Trophoblast cell (in vitro differentiated cells and primary cell): ENCODE measurements at regions not wholly inside any gene's neighbourhood (a gene's known extent, or its start where the extent isn't known, plus 50 kb on each side); places are given as distances from the start of the nearest gene placed in this dataset.

ENCODE experiments used
- DNase-seq, 2 donors: peaks; one replicate each; pipeline ENCODE4 v3.0.0-alpha.2; 2016
- H2AFZ ChIP-seq: 2 replicates; pipeline ENCODE4 v1.6.1; 2013; ENCODE audit warnings: low read length, moderate library complexity, mild to moderate bottlenecking; ENCODE audit not compliant: insufficient read depth, poor library complexity
- H2AK5ac ChIP-seq: 2 replicates; pipeline ENCODE4 v1.6.1; 2013; ENCODE audit warnings: mild to moderate bottlenecking, low read length
- H2BK120ac ChIP-seq: 2 replicates; pipeline ENCODE4 v1.6.1; 2013; ENCODE audit warnings: low read length, mild to moderate bottlenecking, moderate library complexity; ENCODE audit not compliant: insufficient read depth, poor library complexity
- H2BK12ac ChIP-seq: 2 replicates; pipeline ENCODE4 v1.6.1; 2013; ENCODE audit warnings: mild to moderate bottlenecking, low read length, moderate library complexity
- H2BK5ac ChIP-seq: 2 replicates; pipeline ENCODE4 v1.6.1; 2013; ENCODE audit warnings: low read length, low read depth, moderate library complexity, mild to moderate bottlenecking; ENCODE audit not compliant: poor library complexity
- H3K14ac ChIP-seq: 2 replicates; pipeline ENCODE4 v1.6.1; 2013; ENCODE audit warnings: mild to moderate bottlenecking, low read length
- H3K18ac ChIP-seq: 2 replicates; pipeline ENCODE4 v1.6.1; 2013; ENCODE audit warnings: mild to moderate bottlenecking, low read length
- H3K23ac ChIP-seq: 2 replicates; pipeline ENCODE4 v1.6.1; 2013; ENCODE audit warnings: low read length
- H3K27ac ChIP-seq: 2 replicates; pipeline ENCODE4 v1.5.1; 2013; ENCODE audit warnings: low read depth, mild to moderate bottlenecking, inconsistent platforms, low read length, moderate library complexity
- H3K27me3 ChIP-seq: 2 replicates; pipeline ENCODE4 v1.6.1; 2013; ENCODE audit warnings: inconsistent platforms, mild to moderate bottlenecking, low read length, moderate library complexity; ENCODE audit not compliant: insufficient read depth
- H3K36me3 ChIP-seq, 2 experiments: 1 replicate in 1 of 2; 2 replicates in 1 of 2; pipeline ENCODE4 v1.6.1; 2013; ENCODE audit warnings: low read length in 2 of 2, mild to moderate bottlenecking in 2 of 2, moderate library complexity in 1 of 2; ENCODE audit not compliant: insufficient read depth in 2 of 2, control insufficient read depth in 1 of 2
- H3K4ac ChIP-seq: 2 replicates; pipeline ENCODE4 v1.6.1; 2013; ENCODE audit warnings: low read depth, mild to moderate bottlenecking, low read length, moderate library complexity
- H3K4me1 ChIP-seq, 2 experiments: 1 replicate in 1 of 2; 2 replicates in 1 of 2; pipeline ENCODE4 v1.6.1; 2013; ENCODE audit warnings: low read length in 2 of 2, mild to moderate bottlenecking in 2 of 2, moderate library complexity in 1 of 2; ENCODE audit not compliant: insufficient read depth in 2 of 2, control insufficient read depth in 1 of 2
- H3K4me2 ChIP-seq: 2 replicates; pipeline ENCODE4 v1.6.1; 2013; ENCODE audit warnings: inconsistent platforms, mild to moderate bottlenecking, low read length, moderate library complexity
- H3K4me3 ChIP-seq: 2 replicates; pipeline ENCODE4 v1.5.1; 2013; ENCODE audit warnings: mild to moderate bottlenecking, low read depth, low read length, inconsistent platforms
- H3K79me1 ChIP-seq: one replicate; pipeline ENCODE4 v1.6.1; 2013; ENCODE audit warnings: low read length
- H3K79me2 ChIP-seq: 2 replicates; pipeline ENCODE4 v1.6.1; 2013; ENCODE audit warnings: low read length, mild to moderate bottlenecking; ENCODE audit not compliant: control insufficient read depth, insufficient read depth, poor library complexity
- H3K9ac ChIP-seq: 2 replicates; pipeline ENCODE4 v1.6.1; 2013; ENCODE audit warnings: mild to moderate bottlenecking, low read length
- H3K9me3 ChIP-seq: 2 replicates; pipeline ENCODE4 v1.6.1; 2013; ENCODE audit warnings: low read depth, mild to moderate bottlenecking, control low read depth, inconsistent platforms, low read length; ENCODE audit not compliant: insufficient read depth
- H4K12ac ChIP-seq: 2 replicates; pipeline ENCODE4 v1.6.1; 2013; ENCODE audit warnings: low read depth, mild to moderate bottlenecking, low read length, moderate library complexity
- H4K8ac ChIP-seq: 2 replicates; pipeline ENCODE4 v1.6.1; 2013; ENCODE audit warnings: low read depth, mild to moderate bottlenecking, low read length, moderate library complexity
- H4K91ac ChIP-seq: one replicate; pipeline ENCODE4 v1.6.1; 2013; ENCODE audit warnings: low read depth, mild to moderate bottlenecking, low read length, moderate library complexity
- WGBS: extraction: QIAGEN DNeasy Blood & Tissue Kit; methylation state at CpG from one replicate; pipeline ENCODE4 v1.1.7; 2013; ENCODE audit warnings: missing lambda C conversion rate; ENCODE audit not compliant: insufficient read length, insufficient coverage; ENCODE audit errors: extremely low coverage; 5-methylcytosine and 5-hydroxymethylcytosine counted together

GRCh38 chrY:17368413-17368812, 511.6 kb downstream of the CDY2B start:
- H2BK12ac ChIP-seq = no peak overlapping the region
- no peak overlapping the region for H3K23ac ChIP-seq
- H3K9me3 ChIP-seq = no peaks in the 10 kb centered on the region
- no peak overlapping the region for H2AK5ac ChIP-seq
- no peaks in the 10 kb centered on the region for H3K27me3 ChIP-seq
- no peaks in the 10 kb centered on the region for H3K79me2 ChIP-seq
- H2AFZ ChIP-seq = no peak overlapping the region
- H2BK120ac ChIP-seq = no peak overlapping the region
- no peak overlapping the region for H4K91ac ChIP-seq
- H3K9ac ChIP-seq = no peak overlapping the region
- H3K4me3 ChIP-seq = no peak overlapping the region
- H3K79me1 ChIP-seq = no peaks in the 10 kb centered on the region
- H4K12ac ChIP-seq = no peak overlapping the region
- H3K4me1 ChIP-seq = no peaks in the 10 kb centered on the region
- H3K27ac ChIP-seq = no peak overlapping the region
- DNase-seq = no peak
- H3K4ac ChIP-seq = no peak overlapping the region
- no peak overlapping the region for H2BK5ac ChIP-seq
- H3K18ac ChIP-seq = no peak overlapping the region
- no peak overlapping the region for H3K4me2 ChIP-seq
- H3K14ac ChIP-seq = no peak overlapping the region
- H3K36me3 ChIP-seq = no peaks in the 10 kb centered on the region
- no peak overlapping the region for H4K8ac ChIP-seq

DNA sequence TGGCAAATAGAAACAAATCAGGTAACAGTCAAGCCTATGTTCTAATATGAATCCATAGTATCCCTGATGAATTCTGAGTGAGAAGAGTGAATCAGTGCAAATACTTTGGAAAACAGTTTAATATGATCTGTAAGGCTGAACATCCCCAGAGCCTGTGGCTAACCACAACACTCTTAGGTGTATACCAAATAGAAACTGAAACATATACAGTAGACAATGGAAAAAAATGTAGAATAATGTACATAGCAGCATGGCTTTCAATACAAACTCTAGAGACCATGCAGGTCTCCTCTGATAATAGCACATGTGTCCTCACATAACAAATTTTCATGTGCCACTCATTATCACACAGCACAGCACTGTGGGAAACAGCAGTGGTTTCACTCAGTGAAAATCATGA, 513.6 kb downstream of the CDY2B start:
- H3K9ac ChIP-seq = no peak overlapping the region
- H3K14ac ChIP-seq = no peak overlapping the region
- H3K23ac ChIP-seq = no peak overlapping the region
- no peak overlapping the region for H4K91ac ChIP-seq
- no peak overlapping the region for H3K4me2 ChIP-seq
- no peak overlapping the region for H3K4me3 ChIP-seq
- no peak overlapping the region for H3K4ac ChIP-seq
- no peaks in the 10 kb centered on the region for H3K4me1 ChIP-seq
- no peaks in the 10 kb centered on the region for H3K27me3 ChIP-seq
- H3K36me3 ChIP-seq = no peaks in the 10 kb centered on the region
- no peak overlapping the region for H3K18ac ChIP-seq
- no peak overlapping the region for H4K12ac ChIP-seq
- no peak overlapping the region for H3K27ac ChIP-seq
- DNase-seq = no peak
- H2AFZ ChIP-seq = no peak overlapping the region
- H4K8ac ChIP-seq = no peak overlapping the region
- no peak overlapping the region for H2AK5ac ChIP-seq
- H2BK5ac ChIP-seq = no peak overlapping the region
- no peak overlapping the region for H2BK120ac ChIP-seq
- H3K9me3 ChIP-seq = no peaks in the 10 kb centered on the region
- no peaks in the 10 kb centered on the region for H3K79me2 ChIP-seq
- H3K79me1 ChIP-seq = no peaks in the 10 kb centered on the region
- no peak overlapping the region for H2BK12ac ChIP-seq

- Histone ChIP-seq H2BK120ac (no peak overlapping the region), H3K27ac (no peak overlapping the region), H4K12ac (no peak overlapping the region), H3K27me3 (no peaks in the 10 kb centered on the region), H3K9me3 (no peaks in the 10 kb centered on the region), H3K4me3 (no peak overlapping the region), H3K4ac (no peak overlapping the region), H3K79me1 (no peaks in the 10 kb centered on the region), H3K36me3 (no peaks in the 10 kb centered on the region), H3K14ac (no peak overlapping the region), H3K4me1 (peaks cover 0 to 2% of the 10 kb centered on the region in 2 experiments), H3K9ac (no peak overlapping the region), H4K8ac (no peak overlapping the region), H2BK5ac (no peak overlapping the region), H2AK5ac (no peak overlapping the region), H2AFZ (no peak overlapping the region), H3K4me2 (no peak overlapping the region), H3K18ac (no peak overlapping the region), H4K91ac (no peak overlapping the region), H3K79me2 (no peaks in the 10 kb centered on the region), H2BK12ac (no peak overlapping the region), H3K23ac (no peak overlapping the region)
- DNase-seq = no peak
- WGBS = no CpG with 5 or more reads among the region's 4 CpGs
Measured at GRCh38 chrY:17339028-17339427, 541.0 kb downstream of the CDY2B start.

DNA sequence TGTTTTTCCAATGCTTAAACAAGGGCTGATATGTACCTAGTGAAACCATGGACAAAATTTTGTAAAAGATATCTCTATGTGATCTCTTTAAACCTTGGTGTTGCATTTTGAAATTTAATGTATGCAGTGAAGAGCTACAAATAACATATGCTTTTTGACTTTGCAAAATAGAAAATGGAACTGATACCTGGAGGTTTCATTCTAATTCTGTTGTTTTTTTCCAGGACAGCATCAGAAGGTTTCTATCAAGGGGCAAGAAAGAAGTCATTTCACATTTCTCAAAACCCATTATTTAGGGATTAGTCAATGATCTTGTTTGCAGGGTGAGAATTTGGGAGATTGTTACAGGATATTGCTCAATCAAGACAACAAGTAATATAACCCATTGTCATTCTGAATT, 549.3 kb downstream of the CDY2B start:
- no peak overlapping the region for H3K4me2 ChIP-seq
- H3K36me3 ChIP-seq = no peaks in the 10 kb centered on the region

GRCh38 chrY:17319916-17320315, 560.1 kb downstream of the CDY2B start:
- H3K4ac ChIP-seq = no peak overlapping the region
- no peak overlapping the region for H3K4me2 ChIP-seq
- peak in 1 of 2 donors; percentile 22 for DNase-seq
- H3K18ac ChIP-seq = no peak overlapping the region
- WGBS = no CpG with 5 or more reads among the region's 1 CpG
- H3K36me3 ChIP-seq = no peaks in the 10 kb centered on the region
- H3K4me3 ChIP-seq = no peak overlapping the region
- H3K4me1 ChIP-seq = no peaks in the 10 kb centered on the region
- H3K79me2 ChIP-seq = no peaks in the 10 kb centered on the region
- H2AFZ ChIP-seq = no peak overlapping the region
- H2BK5ac ChIP-seq = no peak overlapping the region
- no peak overlapping the region for H4K91ac ChIP-seq
- H2AK5ac ChIP-seq = no peak overlapping the region
- no peak overlapping the region for H3K27ac ChIP-seq
- no peak overlapping the region for H4K12ac ChIP-seq
- H3K14ac ChIP-seq = no peak overlapping the region
- no peaks in the 10 kb centered on the region for H3K79me1 ChIP-seq
- no peaks in the 10 kb centered on the region for H3K9me3 ChIP-seq
- H2BK120ac ChIP-seq = no peak overlapping the region
- H3K27me3 ChIP-seq = no peaks in the 10 kb centered on the region
- H4K8ac ChIP-seq = no peak overlapping the region
- H3K23ac ChIP-seq = no peak overlapping the region
- no peak overlapping the region for H2BK12ac ChIP-seq
- H3K9ac ChIP-seq = no peak overlapping the region

More for the DNA sequence above, 549.3 kb downstream of the CDY2B start:
- no peaks in the 10 kb centered on the region for H3K79me1 ChIP-seq
- H3K18ac ChIP-seq = no peak overlapping the region
- H2BK5ac ChIP-seq = no peak overlapping the region
- H2BK12ac ChIP-seq = no peak overlapping the region
- no peak overlapping the region for H2AFZ ChIP-seq
- no peaks in the 10 kb centered on the region for H3K4me1 ChIP-seq
- H2AK5ac ChIP-seq = no peak overlapping the region
- H2BK120ac ChIP-seq = no peak overlapping the region
- DNase-seq = no peak
- no peak overlapping the region for H4K8ac ChIP-seq
- no peak overlapping the region for H3K23ac ChIP-seq
- H3K4ac ChIP-seq = no peak overlapping the region
- no peak overlapping the region for H3K4me3 ChIP-seq
- no peak overlapping the region for H3K27ac ChIP-seq
- H3K9me3 ChIP-seq = no peaks in the 10 kb centered on the region
- no peaks in the 10 kb centered on the region for H3K79me2 ChIP-seq
- H4K12ac ChIP-seq = no peak overlapping the region
- no peak overlapping the region for H3K9ac ChIP-seq
- H4K91ac ChIP-seq = no peak overlapping the region
- no peak overlapping the region for H3K14ac ChIP-seq
- H3K27me3 ChIP-seq = no peaks in the 10 kb centered on the region
